Hindlimb muscle (tissue), 1 donor: ENCODE measurements at regions not wholly inside any gene's neighbourhood (a gene's known extent, or its start where the extent isn't known, plus 50 kb on each side); places are given as distances from the start of the nearest gene placed in this dataset.
A peak's percentile ranks its signal among the peaks of the same experiment; 100 is the strongest.
"Not testable (repeated sequence)": the region's sequence is repeated elsewhere in the genome, so short reads cannot be mapped to it uniquely, and the experiment has no call there.

ENCODE experiments used
- DNase-seq: peaks from one replicate; pipeline ENCODE4 v3.0.0-alpha.2; 2013

DNA sequence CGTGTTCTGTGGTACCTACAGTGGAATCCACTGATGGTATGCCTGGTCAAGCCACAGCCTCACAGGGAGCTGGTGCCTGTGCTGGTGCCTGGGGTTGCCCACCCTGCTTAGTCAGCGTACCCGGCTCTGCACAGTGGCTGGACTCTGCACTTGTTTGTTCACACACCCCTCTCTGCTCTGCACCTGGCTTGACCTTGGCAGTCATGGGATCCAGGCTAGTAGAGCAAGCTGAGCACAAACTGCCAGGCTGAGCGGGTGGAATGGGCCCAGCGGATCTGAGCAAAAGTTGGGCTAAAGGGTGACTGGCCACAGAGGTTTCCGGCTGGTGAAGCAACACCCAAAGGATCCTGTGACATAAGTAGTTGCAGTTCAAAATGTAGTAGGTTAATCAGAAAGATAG, 163.5 kb downstream of the CDH19 start:
- no peak for DNase-seq

DNA sequence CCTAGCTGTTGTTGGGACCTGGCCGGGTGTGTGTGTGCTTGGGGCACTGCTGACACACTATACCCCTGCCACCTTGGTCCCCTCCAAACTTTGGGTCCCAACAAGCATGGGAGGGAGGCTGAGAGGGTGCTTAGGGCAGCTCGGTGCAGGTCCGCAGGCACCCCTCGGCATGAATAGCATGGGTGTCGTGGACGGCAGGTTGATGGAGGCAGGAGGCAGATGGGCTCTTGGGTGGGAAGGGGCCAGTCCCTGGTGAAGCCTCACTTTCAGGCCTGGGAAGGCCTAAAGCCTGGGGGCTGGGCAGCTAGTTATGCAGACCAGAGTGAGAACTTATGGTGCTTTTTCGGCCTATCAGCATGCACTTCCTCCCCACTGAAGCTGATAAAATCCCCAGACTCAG, 164.2 kb downstream of the CDH19 start:
- no peak for DNase-seq

GRCh38 chr18:66438711-66439536, 165.0 kb downstream of the CDH19 start:
- no peak for DNase-seq

DNA sequence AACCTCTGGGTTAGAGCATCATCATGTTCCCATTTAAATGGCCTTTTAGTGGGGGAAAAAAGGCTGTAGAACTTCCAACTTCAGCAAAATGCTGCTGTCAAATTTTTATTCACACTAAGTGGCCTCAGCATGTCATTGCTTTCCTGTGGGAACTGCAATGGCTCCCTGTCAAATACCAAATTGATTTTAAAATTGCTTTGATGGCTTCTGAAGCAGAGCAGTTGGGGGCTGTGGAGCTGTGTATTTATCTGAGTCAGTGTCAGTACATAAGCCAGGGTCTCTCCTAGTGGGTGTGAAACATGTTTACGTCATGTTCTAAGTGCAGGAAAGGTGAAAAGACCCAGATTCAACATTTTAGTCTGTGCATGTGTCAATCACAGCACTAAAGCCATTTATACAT, 171.3 kb downstream of the CDH19 start:
- DNase-seq, result no peak

DNA sequence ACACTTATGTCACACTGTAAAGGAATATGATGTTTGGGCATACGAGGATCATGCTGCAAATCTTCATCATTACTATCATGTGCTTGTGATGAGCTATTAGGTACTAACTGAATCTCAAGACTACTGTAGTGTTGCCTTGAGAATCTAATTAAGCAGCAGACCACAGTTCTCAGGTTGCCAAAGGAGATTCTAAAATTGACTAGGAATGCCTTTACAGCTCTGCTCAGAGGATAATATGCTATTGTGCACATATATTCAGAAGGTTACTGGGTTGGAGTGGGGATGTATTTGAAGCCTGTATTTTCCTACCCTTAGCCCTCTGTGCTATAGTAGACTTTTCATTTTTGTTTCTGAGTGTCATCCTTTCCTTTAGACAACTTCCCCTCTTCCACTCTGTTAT, 175.1 kb downstream of the CDH19 start:
- no peak for DNase-seq

- no peak for DNase-seq
These were observed 184.5 kb downstream of the CDH19 start for GRCh38 chr18:66419400-66419799.

- DNase-seq, result no peak
These were observed 193.2 kb downstream of the CDH19 start for GRCh38 chr18:66410692-66411091.

GRCh38 chr18:66395671-66396218, 208.1 kb downstream of the CDH19 start:
- DNase-seq, result no peak

DNA sequence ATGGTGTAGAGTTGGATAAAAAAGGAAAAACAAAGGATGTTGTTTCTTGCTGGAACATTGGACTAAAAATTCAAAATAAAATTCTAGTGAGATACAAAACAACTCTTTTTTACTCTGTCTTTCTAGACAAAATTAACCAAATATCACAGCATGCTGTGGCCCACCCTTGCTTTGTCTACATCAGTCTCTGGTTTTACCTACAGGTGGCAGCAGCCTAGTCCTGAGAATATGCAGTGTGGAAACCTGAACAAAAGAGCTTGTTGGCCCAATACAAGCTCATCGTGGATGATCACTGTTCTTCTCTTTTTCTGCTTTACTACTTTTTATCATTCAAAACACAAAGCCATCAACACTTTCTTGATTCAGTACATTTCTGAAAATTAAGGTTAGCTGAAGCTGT, 210.4 kb downstream of the CDH19 start:
- no peak for DNase-seq

GRCh38 chr18:66377291-66377690, 226.6 kb downstream of the CDH19 start:
- DNase-seq, result no peak

- not testable (repeated sequence) for DNase-seq
These were observed 228.5 kb downstream of the CDH19 start for GRCh38 chr18:66375391-66375790.

DNA sequence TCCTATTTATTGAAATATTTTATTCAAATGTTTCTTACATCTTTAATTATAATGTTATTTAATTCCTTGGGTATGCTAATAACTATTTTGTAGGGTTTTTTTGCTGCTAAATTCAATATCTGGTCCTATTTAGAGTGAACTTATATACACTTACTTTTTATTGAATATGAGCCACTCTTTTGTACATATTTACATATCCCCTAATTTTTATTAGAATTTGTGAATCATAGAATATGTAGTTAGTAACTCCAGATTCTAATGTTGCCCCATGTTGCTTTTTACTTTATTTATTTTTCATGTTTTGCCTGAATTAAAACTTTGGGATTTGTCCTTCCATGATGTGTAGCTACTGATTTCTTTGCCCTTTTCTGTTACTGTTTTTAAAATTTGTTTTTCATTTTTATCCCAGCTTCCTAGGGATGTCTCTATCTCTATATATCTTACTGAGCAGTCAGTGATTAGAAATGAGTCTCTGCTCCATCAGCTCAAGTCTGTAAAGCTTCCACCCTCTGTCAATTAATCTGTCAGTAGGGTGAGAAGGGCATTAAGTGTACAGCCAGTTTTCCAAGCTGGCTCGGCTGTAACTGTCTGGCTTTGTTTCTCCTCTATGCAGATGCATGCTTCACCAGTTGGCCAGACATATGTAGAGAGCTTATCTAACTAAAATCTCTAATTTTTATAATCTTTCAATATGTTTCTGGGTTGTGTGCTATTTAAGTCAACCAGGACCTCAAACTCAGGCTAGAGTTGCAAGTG, 256.9 kb downstream of the CDH19 start:
- DNase-seq, result no peak

DNA sequence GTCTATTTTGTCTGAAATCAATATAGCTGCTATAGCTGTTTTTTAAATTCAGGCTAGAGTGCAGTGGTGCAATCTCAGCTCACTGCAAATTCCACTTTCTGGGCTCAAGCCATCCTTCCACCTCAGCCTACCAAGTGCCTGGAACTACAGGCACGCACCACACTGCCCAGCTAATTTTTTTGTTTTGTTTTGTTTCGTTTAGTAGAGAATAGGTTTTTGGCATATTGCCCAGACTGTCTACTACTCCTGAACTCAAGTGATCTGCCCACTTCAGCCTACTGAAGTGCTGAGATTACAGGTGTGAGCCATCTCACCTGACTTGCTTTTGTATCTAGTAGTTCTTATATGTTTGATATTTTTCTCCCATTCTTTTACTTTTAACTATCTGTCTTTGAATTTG, 259.7 kb downstream of the CDH19 start:
- no peak for DNase-seq

GRCh38 chr18:66342577-66342976, 261.3 kb downstream of the CDH19 start:
- DNase-seq, result no peak

DNA sequence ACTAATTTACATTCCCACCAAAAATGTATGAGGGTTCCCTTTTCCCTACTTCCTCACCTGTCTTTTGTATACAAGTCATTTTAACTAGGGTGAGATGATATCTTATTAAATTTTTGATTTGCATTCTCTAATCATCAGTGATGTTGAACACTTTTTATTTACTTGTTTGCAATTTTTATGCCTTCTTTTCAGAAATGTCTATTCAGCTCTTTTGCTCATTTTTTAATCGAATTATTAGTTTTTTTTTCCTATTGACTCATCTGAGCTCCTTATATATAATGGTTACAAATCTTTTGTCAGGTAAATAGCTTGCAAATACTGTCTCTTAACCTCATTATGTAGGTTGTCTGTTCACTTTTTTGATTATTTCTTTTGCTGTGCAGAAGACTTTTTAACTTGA, 269.4 kb downstream of the CDH19 start:
- DNase-seq, result no peak

DNA sequence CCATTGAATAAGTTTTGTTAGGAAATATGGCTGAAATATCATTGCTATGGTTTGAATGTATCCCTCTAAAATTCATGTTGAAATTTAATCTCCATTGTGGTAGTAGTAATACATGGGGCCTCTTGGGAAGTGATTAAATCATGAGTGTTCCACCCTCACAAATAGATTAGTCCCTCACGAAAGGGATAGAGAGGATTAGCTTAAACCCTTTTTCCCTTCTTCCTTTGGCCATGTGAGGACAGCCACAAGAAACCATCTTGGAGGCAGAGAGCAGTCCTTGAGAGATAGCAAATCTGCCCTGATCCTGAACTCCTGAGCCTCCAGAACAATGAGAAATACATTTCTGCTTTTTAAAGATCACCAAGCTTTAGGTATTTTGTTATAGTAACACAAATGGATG, 274.2 kb downstream of the CDH19 start:
- DNase-seq, result no peak

DNA sequence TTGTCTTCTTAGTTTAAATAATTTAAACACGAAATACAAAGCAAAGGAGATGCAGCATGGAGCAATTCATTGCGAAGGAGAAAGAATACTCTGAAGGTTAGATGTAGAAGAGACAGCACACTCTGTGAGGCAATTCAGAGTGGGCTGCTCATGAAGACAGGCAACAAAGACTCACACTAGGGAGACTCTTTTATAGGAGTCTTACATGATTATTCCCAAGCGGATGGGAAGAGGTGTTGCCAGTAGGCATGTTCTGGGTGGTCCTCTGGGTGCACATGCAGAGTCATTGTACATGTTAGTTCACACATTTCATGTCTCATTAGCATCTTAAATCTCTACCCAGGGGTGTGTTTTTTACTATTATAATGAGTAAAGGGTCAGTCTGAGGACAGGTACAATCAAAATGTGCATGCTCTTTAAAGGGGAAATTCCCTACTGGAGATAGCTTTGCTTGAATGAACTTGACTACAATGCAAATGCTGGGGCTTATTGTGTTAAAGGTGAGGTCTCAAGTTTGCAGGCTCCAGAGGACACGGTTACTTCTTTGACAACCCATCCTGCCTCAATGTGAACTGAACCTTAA, 275.5 kb downstream of the CDH19 start:
- DNase-seq, result no peak

GRCh38 chr18:66325251-66325650, 278.6 kb downstream of the CDH19 start:
- DNase-seq, result peak; percentile 9

DNA sequence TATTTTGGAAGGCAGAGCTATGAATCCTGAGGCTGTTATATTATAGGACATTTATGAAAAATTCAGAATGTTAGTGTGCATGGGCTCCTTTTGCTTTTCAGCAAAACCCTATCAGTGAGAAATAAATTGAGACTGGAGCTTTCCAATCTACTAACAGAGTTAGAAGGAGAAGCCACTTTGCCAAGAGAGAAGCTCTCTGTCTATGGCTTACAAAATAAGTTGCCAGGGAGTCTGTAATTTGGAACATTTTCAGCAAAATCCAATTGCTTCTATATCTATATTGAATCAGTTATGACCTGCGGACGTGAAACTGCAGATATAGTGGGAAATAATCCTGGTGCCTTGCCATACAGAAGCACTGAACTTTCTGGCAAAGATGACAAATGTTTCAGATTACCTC, 279.3 kb downstream of the CDH19 start:
- no peak for DNase-seq

- no peak for DNase-seq
These were observed 286.4 kb downstream of the CDH19 start for GRCh38 chr18:66317243-66318090.

DNA sequence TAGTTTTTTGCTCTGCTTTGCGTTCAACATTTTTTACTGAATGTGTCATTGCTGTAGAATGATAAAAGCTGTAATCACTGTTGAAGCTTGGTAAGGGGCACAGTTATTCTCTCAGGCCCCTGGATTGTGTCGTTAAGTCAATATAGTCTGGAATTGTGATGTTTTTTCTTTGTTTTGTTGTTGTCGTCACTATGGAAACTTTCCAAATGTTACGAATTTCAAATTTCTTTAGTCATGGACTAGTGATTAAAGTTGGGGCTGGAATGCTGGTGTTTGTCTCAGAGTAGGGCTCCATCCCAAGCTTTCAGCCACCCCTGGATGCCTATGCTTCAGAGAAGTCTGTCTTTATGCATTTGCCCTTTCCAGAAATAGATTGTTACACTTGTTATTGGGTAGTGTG, 287.2 kb downstream of the CDH19 start:
- no peak for DNase-seq

- DNase-seq, result no peak
These were observed 303.7 kb downstream of the CDH19 start for GRCh38 chr18:66300141-66300540.
